Activated CD4-positive, alpha-beta T cell treated with anti-CD3 and anti-CD28 coated beads, Interleukin-2, amount 50 U/mL, for 4 hours (primary cell): ENCODE measurements at regions not wholly inside any gene's neighbourhood (a gene's known extent, or its start where the extent isn't known, plus 50 kb on each side); places are given as distances from the start of the nearest gene placed in this dataset.
"Not testable (repeated sequence)": the region's sequence is repeated elsewhere in the genome, so short reads cannot be mapped to it uniquely, and the experiment has no call there.

Experiments
- DNase-seq, 2 experiments: peaks; one replicate each; pipeline ENCODE4 v3.0.0-alpha.2; 2020

GRCh38 chr15:95205077-95205476, 973.7 kb downstream of the MCTP2 start:
- no peak for DNase-seq

GRCh38 chr15:95205830-95206229, 974.5 kb downstream of the MCTP2 start:
- DNase-seq = not testable (repeated sequence)

DNA sequence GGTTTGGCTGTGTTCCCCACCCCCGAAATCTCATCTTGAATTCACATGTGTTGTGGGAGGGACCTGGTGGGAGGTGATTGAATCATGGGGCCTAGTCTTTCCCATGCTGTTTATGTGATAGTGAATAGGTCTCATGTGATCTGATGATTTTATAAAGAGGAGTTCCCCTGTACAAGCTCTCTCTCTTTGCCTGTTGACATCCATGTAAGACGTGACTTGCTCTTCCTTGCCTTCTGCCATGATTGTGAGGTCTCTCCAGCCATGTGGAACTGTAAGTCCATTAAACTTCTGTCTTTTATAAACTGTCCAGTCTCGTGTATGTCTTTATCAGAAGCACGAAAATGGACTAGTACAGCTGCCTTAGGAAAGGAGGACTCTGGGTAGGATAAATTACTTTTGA, 976.7 kb downstream of the MCTP2 start:
- DNase-seq = no peak

DNA sequence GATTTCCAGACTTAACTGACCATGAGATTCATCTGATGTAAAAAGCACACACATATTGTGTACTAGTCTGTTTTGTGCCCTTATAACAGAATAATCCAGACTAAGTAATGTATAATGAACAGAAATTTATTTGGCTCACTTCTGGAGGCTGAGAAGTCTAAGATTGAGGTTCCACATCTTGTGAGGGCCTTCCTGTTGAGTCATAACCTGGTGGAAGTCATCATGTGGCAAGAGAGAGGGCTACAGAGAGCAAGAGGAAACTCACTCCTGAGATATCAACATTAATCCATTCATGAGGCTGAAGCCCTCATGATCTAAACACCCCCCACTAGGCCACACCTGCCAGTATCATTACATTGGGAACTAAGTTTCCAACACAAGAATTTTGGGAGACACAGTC, 977.6 kb downstream of the MCTP2 start:
- DNase-seq = no peak

GRCh38 chr15:95210436-95210981, 979.1 kb downstream of the MCTP2 start:
- no peak for DNase-seq

DNA sequence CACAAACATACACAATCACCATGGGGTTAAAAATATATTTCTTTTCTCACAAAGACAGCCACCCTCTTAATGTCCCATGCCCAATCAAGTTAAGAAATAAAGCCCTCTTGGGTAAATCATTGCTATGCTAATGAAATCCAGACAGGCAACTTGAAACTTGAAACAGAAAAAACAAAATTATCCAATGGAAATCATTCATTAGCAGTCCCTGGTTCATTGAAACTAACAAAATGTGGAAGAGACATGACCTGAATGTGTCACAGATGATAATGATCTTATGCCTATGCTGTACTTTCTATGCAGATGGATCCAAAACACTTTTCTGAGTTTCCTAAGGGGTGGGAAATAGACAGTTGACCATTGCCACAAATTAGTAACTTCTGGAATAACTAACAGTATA, 983.7 kb downstream of the MCTP2 start:
- no peak for DNase-seq

- no peak for DNase-seq
These were observed 995.5 kb downstream of the MCTP2 start for GRCh38 chr15:95226835-95227234.

- no peak for DNase-seq
These were observed 995.9 kb downstream of the MCTP2 start for GRCh38 chr15:95227235-95227634.

GRCh38 chr15:95228856-95229555, 997.6 kb downstream of the MCTP2 start:
- DNase-seq = no peak

GRCh38 chr15:95235033-95235432, 1003.7 kb downstream of the MCTP2 start:
- DNase-seq = no peak

DNA sequence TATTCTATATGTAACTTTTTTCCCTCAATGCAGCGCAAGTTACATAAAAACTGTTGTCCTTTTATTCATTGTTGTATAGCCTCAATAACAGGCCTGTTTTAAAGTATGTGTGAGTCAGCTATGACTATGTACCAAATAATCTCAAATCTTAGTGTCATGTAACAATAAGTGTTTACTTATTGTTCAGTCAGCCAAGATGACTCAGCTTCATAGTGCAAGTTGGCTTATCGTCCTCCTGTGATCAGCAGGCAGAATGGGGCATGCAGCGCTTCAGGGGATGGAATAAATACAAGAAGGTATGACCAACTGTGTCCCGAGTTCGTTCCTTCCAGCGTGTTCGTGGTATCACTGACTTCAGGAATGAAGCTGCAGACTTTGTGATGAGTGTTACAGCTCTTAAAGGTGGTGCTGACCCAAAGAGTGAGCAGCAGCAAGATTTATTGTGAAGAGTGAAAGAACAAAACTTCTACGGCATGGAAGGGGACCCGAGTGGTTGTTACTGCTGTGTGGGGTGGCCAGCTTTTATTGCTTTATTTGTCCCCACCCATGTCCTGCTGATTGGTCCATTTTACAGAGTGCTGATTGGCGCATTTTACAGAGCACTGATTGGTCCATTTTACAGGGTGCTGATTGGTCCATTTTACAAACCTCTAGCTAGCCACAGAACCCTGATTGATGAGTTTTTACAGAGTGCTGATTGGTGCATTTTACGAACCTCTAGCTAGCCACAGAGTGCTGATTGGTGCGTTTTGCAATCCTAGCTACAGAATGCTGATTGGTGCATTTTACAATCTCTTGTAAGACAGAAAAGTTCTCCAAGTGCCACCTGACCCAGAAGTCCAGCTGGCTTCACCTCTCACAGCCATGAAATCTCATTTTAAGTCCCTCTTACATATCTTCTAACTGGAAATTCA, 1016.0 kb downstream of the MCTP2 start:
- DNase-seq = no peak

GRCh38 chr15:95249524-95249923, 1018.2 kb downstream of the MCTP2 start:
- DNase-seq = no peak

DNA sequence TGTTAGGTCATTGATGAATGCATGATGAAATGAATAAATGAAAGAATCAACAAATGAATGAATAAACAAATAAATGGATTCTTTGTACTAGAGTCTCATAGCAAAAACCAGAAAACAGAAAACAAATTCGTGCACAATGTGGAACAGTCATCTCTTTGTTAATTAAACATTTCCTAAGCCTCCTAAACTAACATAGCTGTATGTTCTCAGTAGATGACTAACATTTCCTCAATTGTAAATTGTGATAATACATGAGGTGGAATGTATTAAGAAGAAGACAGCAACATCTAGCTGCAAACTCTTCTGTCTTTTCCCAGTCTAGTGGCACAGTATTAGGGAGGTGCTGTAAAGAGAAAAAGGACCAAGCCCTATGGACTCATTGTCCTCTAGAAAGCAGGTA, 1021.0 kb downstream of the MCTP2 start:
- DNase-seq = no peak

- DNase-seq = no peak
These were observed 1022.9 kb downstream of the MCTP2 start for GRCh38 chr15:95254263-95254662.

- DNase-seq = peak; percentile 23
These were observed 1028.2 kb downstream of the MCTP2 start for GRCh38 chr15:95259513-95259912.

DNA sequence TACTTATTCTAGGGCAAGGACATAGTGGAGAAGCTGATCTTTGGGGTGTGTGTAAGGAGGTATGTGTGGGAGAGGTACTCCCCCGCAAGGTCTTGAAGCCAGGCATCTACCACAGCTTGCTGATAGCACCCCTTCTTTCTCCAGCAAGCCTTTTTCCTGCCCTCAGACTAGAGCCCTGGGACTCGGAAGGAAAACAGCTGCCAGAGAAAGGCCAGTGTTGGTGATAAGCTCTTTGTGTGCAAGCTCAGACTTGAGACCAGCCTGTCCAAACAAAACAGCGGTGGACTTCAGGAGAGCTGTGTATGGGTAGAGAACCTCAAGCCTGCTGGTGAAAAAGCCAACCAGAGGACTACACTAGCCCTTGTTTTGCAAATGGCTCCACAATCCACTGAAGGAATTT, 1028.6 kb downstream of the MCTP2 start:
- no peak for DNase-seq

DNA sequence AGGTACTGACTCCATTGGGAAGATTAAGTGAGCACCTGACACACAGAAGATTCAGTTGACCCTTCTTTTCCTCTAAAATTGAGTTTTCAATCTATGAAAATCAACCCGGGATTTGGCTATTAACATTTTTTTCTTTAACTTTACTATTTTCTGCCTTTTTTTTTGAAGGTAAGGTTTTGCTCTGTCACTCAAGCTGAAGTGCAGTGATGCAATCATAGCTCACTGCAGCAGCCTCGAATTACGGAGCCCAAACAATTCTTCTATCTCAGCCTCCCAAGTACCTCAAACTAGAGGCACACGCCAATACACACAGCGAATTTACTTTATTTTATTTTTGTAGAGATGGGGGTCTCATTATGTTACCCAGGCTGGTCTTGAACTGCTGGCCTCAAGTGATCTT, 1029.5 kb downstream of the MCTP2 start:
- DNase-seq = no peak

- DNase-seq = no peak
These were observed 1030.2 kb downstream of the MCTP2 start for GRCh38 chr15:95261546-95261945.

DNA sequence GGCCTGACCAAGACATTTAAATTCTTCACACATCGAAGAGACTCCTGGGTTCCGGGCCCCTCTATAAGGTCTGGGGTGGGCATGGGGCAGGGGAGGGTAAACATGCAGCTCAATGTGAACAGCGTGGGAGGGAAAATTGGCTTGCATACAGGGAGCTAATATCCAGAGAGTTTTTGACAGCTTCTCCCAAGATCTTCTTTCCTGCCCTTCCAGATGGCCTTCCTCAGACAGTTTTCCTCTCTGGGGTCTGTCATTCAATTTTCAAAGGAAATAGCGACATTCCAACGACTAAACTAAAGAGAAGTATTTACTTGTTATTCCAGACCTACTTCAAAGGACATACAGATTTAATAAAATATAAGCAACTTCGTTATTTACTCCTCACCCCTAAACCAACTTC, 1030.6 kb downstream of the MCTP2 start:
- no peak for DNase-seq

DNA sequence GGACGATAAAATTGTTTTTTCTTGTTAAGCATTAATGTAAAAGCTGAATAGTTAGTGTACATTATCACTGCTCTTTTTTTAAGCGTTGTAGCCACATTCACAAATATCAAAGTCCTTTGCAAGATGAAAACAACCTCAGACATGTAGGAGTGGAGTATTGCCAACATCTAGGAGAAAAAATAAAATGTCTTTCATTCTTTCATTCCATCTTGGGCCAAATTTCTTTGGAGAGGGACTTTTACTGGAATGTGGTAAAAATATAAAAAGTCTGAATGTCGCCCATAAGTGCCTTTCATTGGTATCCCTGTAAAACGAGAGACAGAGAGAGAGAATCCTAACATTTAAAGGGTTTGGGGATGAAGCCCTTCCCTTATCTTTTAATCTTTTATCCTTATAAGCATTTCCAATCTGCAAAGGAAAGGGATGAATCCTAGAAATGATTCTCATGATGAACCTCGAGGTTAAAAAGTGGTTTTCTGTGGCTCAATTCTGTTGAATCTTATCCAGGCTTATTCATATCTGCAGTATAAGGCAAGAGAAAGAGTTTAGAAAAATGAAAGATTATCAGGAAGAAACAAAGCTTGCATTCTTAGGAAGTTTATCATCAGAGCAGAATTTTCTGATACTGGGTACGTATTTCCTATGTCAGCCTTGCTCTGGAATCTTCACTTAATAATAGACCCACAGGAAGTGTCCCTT, 1031.7 kb downstream of the MCTP2 start:
- no peak for DNase-seq

DNA sequence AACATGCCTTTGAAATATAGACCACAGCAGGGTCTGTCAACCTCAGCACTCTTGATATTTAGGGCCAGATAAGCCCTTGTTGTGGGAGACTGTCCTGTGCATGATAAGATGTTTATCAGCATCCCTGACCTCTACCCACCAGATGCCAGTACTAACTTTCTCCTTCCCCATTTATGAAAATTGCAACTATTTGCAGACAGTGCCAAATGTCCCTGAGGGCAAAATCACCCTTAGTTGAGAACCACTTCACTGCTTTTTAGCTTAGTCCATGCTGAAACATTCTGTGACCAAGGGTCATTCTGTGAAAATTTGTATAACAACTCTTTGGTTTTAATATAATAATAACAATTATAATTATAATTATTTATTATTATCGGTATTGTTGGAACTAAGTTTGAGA, 1032.4 kb downstream of the MCTP2 start:
- no peak for DNase-seq

DNA sequence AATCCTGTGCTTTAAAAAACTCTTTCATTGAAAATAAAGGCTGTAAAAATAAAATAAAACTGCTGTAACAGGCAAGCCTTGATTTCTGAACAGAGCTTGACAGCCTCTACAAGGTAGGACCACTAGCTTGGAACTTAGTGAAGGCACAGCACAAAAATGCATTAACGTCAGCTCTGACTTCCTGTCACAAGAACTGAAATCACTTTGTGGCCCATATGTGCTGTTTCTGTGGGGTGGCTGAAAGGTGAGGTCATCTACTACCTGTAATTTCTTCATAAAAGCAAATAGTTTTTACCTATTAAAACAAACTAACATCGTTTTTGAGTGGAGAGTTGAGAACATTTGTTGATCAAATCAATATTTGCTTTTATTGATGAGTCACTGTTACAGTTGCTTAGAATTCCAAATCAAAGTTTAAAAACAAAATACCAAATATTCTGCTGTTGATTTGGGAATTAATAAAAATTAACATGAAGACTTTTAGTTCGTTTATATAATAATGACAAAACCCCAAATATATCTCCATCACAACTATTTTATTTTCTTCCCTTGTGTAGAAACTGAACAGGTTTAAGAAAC, 1034.1 kb downstream of the MCTP2 start:
- no peak for DNase-seq

GRCh38 chr15:95266451-95267061, 1035.2 kb downstream of the MCTP2 start:
- no peak for DNase-seq
